Psoas muscle (tissue), 7 donors: ENCODE measurements at regions not wholly inside any gene's neighbourhood (a gene's known extent, or its start where the extent isn't known, plus 50 kb on each side); places are given as distances from the start of the nearest gene placed in this dataset.

Experiments
- ATAC-seq, 4 donors: fragments of 200-7000 bp; cut with Tn5 transposase; one replicate each; pipeline ENCODE4 v1.9.1; 2020; ENCODE audit warnings: moderate library complexity in 3 of 4, mild to moderate bottlenecking in 2 of 4
- DNase-seq, 2 donors: peaks; one replicate each; pipeline ENCODE4 v3.0.0-alpha.2; 2020
- H3K27ac ChIP-seq: fragments of 200-600 bp; one replicate; pipeline ENCODE4 v1.8.0; 2022
- H3K27me3 ChIP-seq, 3 donors: fragments of 200-600 bp in 1 of 3; one replicate each; pipeline versions ENCODE4 v1.6.1 to v1.8.0; 2013 to 2022; ENCODE audit warnings: low read length in 2 of 3, mild to moderate bottlenecking in 2 of 3, moderate library complexity in 1 of 3; ENCODE audit not compliant: insufficient read depth in 3 of 3
- H3K36me3 ChIP-seq, 2 donors: fragments of 200-600 bp in 1 of 2; one replicate each; pipeline versions ENCODE4 v1.6.1 to v1.8.0; 2013 to 2022; ENCODE audit warnings: low read depth in 1 of 2, mild to moderate bottlenecking in 1 of 2, moderate library complexity in 1 of 2; ENCODE audit not compliant: insufficient read depth in 1 of 2
- H3K4me1 ChIP-seq: fragments of 200-600 bp; one replicate; pipeline ENCODE4 v1.8.0; 2022
- H3K4me3 ChIP-seq: fragments of 200-600 bp; one replicate; pipeline ENCODE4 v1.8.0; 2022; ENCODE audit warnings: mild to moderate bottlenecking
- H3K9me3 ChIP-seq: fragments of 200-600 bp; one replicate; pipeline ENCODE4 v1.8.0; 2022
- WGBS, 3 donors: extraction: QIAGEN DNeasy Blood & Tissue Kit; methylation state at CpG; one replicate each; pipeline versions ENCODE4 v1.1.6 to v1.1.7; 2013; 5-methylcytosine and 5-hydroxymethylcytosine counted together
- intact Hi-C, 2 donors: fragments of 100-400 bp; cut with DNase I; formaldehyde crosslinking; loops; one replicate each; pipeline versions ENCODE4 v1.11.0 to v1.14.2; 2022
- TF ChIP-seq, protein P1 (sequence below): fragments of 200-600 bp; IDR thresholded peaks from one replicate; pipeline ENCODE4 v1.8.0; 2022; ENCODE audit warnings: antibody characterized with exemption
- donor health status: healthy with polysubstance abuse.
- donor health status: DM: no; HTN: no; CAD: no; lungs with moderate emphysema.
- donor health status: Bipolar disorder and iron deficiency.
- donor health status: healthy.
- donor health status: DM: yes; HTN: yes; CAD: no.
- donor health status: DM: no; HTN: no; CAD: no.
- donor health status: DM: yes; HTN: yes; CAD: no.

DNA sequence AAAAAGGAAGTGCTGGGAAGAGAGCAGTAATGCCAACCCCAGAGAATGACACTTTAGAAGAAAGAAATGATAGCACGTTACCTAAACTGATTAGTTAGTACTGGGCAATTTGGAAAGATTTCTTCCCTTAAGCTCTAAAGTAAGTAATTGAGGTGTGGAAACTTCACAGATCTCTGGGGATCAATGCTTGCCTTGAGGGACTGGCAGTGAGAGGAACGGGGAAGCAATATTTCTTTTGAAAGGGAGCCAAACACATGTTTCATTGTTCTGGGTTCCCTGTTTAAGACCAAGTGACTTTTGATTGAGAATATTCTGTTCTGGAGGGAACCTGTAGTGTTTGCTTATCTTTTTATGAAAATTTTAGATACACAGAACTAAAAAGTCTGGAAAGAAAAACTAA, 190.5 kb downstream of the NDFIP2 start:
- H3K36me3 ChIP-seq: no peaks in the 10 kb centered on the region
- ATAC-seq (no peak), DNase-seq (no peak)
- H3K9me3 ChIP-seq: no peaks in the 10 kb centered on the region
- H3K4me1 ChIP-seq: peaks cover 10% of the 10 kb centered on the region
- TF ChIP-seq, protein P1, sequence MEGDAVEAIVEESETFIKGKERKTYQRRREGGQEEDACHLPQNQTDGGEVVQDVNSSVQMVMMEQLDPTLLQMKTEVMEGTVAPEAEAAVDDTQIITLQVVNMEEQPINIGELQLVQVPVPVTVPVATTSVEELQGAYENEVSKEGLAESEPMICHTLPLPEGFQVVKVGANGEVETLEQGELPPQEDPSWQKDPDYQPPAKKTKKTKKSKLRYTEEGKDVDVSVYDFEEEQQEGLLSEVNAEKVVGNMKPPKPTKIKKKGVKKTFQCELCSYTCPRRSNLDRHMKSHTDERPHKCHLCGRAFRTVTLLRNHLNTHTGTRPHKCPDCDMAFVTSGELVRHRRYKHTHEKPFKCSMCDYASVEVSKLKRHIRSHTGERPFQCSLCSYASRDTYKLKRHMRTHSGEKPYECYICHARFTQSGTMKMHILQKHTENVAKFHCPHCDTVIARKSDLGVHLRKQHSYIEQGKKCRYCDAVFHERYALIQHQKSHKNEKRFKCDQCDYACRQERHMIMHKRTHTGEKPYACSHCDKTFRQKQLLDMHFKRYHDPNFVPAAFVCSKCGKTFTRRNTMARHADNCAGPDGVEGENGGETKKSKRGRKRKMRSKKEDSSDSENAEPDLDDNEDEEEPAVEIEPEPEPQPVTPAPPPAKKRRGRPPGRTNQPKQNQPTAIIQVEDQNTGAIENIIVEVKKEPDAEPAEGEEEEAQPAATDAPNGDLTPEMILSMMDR: no peak
- intact Hi-C loops: no loop called here
- WGBS, 3 donors: 54 to 63% (median 57%) methylated on average over 2 of the region's 2 CpGs
- no peak overlapping the region for H3K4me3 ChIP-seq
- no peaks in the 10 kb centered on the region for H3K27me3 ChIP-seq
- no peak overlapping the region for H3K27ac ChIP-seq

DNA sequence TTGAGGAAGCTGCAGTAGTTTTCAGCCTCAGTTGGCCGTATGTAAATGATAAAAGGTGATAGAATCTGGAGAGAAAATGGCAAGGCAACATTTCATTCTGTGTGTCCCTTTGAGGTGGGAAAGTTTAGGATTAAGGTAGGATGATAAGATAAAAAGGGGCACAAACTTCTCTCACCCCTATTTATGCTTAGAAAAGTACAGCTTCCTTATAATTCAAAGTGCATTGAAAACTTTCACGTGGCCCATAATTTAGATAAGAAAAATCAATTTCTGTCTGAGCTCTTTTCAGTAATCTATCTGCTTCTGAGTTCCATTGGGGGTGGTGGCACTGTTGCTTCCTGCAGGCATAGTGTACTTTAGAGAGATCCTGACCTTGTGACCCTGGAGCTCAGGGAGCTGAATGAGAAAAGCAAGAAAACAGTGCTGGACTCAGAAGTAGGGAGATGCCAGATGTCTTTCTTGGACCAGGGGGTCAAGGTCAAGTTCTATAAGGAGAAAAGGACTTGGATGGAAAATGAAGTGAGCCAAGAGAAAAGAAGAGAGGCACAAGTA, 187.3 kb downstream of the NDFIP2 start:
- DNase-seq (no peak), ATAC-seq (no peak)
- Histone ChIP-seq H3K9me3 (no peaks in the 10 kb centered on the region), H3K4me3 (no peak overlapping the region), H3K4me1 (peaks cover 9% of the 10 kb centered on the region), H3K36me3 (no peaks in the 10 kb centered on the region), H3K27ac (no peak overlapping the region), H3K27me3 (no peaks in the 10 kb centered on the region)
- WGBS, 3 donors: 76 to 81% (median 77%) methylated on average over 2 of the region's 2 CpGs
- TF ChIP-seq, protein P1: no peak
- intact Hi-C loops: no loop called here

DNA sequence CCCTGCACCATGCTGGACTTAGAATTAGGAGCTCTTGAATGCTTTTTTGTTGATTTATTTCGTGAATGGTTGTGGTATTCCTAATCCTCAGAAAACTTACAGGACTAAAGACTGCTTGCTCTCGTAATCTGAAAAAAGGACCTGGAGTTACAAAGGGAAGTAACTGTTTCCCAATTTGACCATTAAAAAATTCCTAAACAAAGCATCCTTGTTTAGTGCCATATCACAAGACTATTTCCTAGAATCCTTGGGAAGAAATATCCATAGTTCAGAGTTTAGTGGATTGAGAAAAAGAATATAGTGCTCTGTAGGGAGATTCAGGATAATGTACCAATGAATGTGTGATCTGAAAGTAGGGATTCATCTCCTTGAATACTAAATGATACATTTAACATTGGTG, 186.8 kb downstream of the NDFIP2 start:
- no peak overlapping the region for H3K4me3 ChIP-seq
- WGBS, 3 donors: 96 to 98% (median 98%) methylated on average over 2 of the region's 2 CpGs
- TF ChIP-seq, protein P1: no peak
- no peaks in the 10 kb centered on the region for H3K27me3 ChIP-seq
- intact Hi-C loops: no loop called here
- H3K9me3 ChIP-seq: no peaks in the 10 kb centered on the region
- peaks cover 13% of the 10 kb centered on the region for H3K4me1 ChIP-seq
- DNase-seq (no peak), ATAC-seq (no peak)
- no peaks in the 10 kb centered on the region for H3K36me3 ChIP-seq
- H3K27ac ChIP-seq: no peak overlapping the region

DNA sequence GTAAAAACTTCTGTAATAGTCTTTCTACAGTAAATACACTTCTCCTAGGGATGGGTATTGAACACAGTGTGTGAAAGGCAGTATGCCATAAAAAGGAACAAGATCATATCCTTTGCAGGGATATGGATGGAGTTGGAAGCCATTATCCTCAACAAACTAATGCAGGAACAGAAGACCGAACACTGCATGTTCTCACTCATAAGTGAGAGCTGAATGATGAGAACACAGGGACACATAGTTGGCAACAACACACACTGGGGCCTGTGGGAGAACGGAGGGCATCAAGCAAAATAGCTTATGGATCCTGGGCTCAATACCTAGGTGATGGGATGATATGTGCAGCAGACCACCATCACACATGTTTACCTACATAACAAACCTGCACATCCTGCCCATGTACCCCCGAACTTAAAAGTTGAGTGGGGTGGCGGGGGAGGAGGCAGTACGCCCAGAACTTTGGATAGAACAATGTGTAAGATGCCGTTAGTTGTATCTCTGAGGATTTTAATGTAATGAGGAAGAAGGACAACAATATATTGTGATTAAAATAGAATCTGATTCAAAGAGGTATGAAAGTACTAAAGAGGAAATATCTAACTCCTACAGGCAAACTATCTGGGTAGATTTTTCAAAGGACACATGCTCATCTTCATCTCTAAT, 183.2 kb downstream of the NDFIP2 start:
- TF ChIP-seq, protein P1: no peak
- H3K36me3 ChIP-seq: no peaks in the 10 kb centered on the region
- no peak overlapping the region for H3K4me3 ChIP-seq
- H3K9me3 ChIP-seq: no peaks in the 10 kb centered on the region
- intact Hi-C loops: loop anchor here in 1 of 2 donors (5.0 kb wide), 1 partner anchor 678 kb away; the partner anchor contains the start of gene SPRY2
- WGBS, 3 donors: 52 to 64% (median 60%) methylated on average over 6 of the region's 6 CpGs
- no peaks in the 10 kb centered on the region for H3K27me3 ChIP-seq
- H3K27ac ChIP-seq: peak overlapping the region; percentile 70
- DNase-seq: no peak
- peak in 1 of 4 donors; percentile 18 for ATAC-seq
- H3K4me1 ChIP-seq: peaks cover 22% of the 10 kb centered on the region
